A549 (cell line): ENCODE measurements at regions not wholly inside any gene's neighbourhood (a gene's known extent, or its start where the extent isn't known, plus 50 kb on each side); places are given as distances from the start of the nearest gene placed in this dataset.

Experiments used
- NFE2L2 ChIP-seq: fragments of 150-350 bp; conservative IDR thresholded peaks from 2 replicates; pipeline ENCODE4 v1.6.1; 2014; ENCODE audit warnings: low read length
- POLR2A ChIP-seq: IDR thresholded peaks from 2 replicates; pipeline ENCODE4 v1.6.1; 2012; ENCODE audit warnings: mild to moderate bottlenecking, low read length
- RAD21 ChIP-seq, 2 experiments: fragments of >200 bp in 1 of 2; sonication (Bioruptor Twin) in 1 of 2; formaldehyde crosslinking in 1 of 2; IDR thresholded peaks in 1 of 2; conservative IDR thresholded peaks in 1 of 2; 2 replicates in 1 of 2; 3 replicates in 1 of 2; pipeline ENCODE4 v1.6.1; 2012 to 2018; ENCODE audit warnings: inconsistent platforms in 1 of 2
- RFX5 ChIP-seq: fragments of 450-650 bp; IDR thresholded peaks from 2 replicates; pipeline ENCODE4 v1.7.1; 2014; ENCODE audit warnings: antibody characterized with exemption, mild to moderate bottlenecking, moderate library complexity
- TF ChIP-seq, protein P1 (sequence below): fragments of 200-600 bp; sonication (generic); IDR thresholded peaks from 2 replicates; pipeline ENCODE4 v1.6.1; 2016; ENCODE audit warnings: antibody characterized with exemption, mild to moderate bottlenecking, moderate library complexity
- TF ChIP-seq, protein P2 (sequence below): fragments of >200 bp; sonication (Bioruptor Twin); formaldehyde crosslinking; IDR thresholded peaks from 3 replicates; pipeline ENCODE4 v1.5.1; 2016
- TF ChIP-seq, protein P3 (sequence below): IDR thresholded peaks from 2 replicates; pipeline ENCODE4 v1.6.1; 2012

DNA sequence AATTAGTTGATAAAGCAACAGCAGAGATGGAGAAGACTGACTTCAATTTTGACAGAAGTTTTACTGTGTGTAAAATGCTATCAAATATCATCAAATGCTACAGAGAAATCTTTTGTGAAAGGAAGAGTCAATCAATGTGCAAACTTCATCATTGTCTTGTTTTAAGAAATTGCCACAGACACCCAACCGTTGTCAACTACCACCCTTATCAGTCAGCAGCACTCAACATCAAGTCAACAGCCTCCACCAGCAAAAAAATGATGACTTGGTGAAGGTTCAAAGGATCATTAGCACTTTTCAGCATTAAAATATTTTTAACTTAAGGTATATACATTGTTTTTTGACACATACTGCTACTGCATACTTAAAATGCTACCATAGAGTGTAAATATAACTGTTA is 888.8 kb downstream of the CDH18 start:
- no peak for TF ChIP-seq RFX5
- no peak for TF ChIP-seq POLR2A
- TF ChIP-seq NFE2L2, result no peak
- TF ChIP-seq, protein P1, sequence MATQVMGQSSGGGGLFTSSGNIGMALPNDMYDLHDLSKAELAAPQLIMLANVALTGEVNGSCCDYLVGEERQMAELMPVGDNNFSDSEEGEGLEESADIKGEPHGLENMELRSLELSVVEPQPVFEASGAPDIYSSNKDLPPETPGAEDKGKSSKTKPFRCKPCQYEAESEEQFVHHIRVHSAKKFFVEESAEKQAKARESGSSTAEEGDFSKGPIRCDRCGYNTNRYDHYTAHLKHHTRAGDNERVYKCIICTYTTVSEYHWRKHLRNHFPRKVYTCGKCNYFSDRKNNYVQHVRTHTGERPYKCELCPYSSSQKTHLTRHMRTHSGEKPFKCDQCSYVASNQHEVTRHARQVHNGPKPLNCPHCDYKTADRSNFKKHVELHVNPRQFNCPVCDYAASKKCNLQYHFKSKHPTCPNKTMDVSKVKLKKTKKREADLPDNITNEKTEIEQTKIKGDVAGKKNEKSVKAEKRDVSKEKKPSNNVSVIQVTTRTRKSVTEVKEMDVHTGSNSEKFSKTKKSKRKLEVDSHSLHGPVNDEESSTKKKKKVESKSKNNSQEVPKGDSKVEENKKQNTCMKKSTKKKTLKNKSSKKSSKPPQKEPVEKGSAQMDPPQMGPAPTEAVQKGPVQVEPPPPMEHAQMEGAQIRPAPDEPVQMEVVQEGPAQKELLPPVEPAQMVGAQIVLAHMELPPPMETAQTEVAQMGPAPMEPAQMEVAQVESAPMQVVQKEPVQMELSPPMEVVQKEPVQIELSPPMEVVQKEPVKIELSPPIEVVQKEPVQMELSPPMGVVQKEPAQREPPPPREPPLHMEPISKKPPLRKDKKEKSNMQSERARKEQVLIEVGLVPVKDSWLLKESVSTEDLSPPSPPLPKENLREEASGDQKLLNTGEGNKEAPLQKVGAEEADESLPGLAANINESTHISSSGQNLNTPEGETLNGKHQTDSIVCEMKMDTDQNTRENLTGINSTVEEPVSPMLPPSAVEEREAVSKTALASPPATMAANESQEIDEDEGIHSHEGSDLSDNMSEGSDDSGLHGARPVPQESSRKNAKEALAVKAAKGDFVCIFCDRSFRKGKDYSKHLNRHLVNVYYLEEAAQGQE, result no peak
- TF ChIP-seq RAD21 (conservative IDR thresholded peaks at IDR 0.05 in 1 of 2, IDR thresholded peaks at IDR 0.05 in 1 of 2), result no peak
- TF ChIP-seq, protein P2, sequence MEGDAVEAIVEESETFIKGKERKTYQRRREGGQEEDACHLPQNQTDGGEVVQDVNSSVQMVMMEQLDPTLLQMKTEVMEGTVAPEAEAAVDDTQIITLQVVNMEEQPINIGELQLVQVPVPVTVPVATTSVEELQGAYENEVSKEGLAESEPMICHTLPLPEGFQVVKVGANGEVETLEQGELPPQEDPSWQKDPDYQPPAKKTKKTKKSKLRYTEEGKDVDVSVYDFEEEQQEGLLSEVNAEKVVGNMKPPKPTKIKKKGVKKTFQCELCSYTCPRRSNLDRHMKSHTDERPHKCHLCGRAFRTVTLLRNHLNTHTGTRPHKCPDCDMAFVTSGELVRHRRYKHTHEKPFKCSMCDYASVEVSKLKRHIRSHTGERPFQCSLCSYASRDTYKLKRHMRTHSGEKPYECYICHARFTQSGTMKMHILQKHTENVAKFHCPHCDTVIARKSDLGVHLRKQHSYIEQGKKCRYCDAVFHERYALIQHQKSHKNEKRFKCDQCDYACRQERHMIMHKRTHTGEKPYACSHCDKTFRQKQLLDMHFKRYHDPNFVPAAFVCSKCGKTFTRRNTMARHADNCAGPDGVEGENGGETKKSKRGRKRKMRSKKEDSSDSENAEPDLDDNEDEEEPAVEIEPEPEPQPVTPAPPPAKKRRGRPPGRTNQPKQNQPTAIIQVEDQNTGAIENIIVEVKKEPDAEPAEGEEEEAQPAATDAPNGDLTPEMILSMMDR, result no peak
- TF ChIP-seq, protein P3, sequence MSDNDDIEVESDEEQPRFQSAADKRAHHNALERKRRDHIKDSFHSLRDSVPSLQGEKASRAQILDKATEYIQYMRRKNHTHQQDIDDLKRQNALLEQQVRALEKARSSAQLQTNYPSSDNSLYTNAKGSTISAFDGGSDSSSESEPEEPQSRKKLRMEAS, result no peak
